GM23338 (cell line): ENCODE measurements at regions not wholly inside any gene's neighbourhood (a gene's known extent, or its start where the extent isn't known, plus 50 kb on each side); places are given as distances from the start of the nearest gene placed in this dataset.

Source experiments
- ATAC-seq: fragments of 200-7000 bp; cut with Tn5 transposase; 3 replicates; pipeline ENCODE4 v1.9.1; 2020
- DNase-seq: peaks from one replicate; pipeline ENCODE4 v3.0.0-alpha.2; 2015; ENCODE audit warnings: low spot score
- H2AFZ ChIP-seq: fragments of 200-600 bp; sonication (generic); 2 replicates; pipeline ENCODE4 v1.8.0; 2016; ENCODE audit warnings: antibody characterized with exemption, mild to moderate bottlenecking, moderate library complexity
- H3F3A ChIP-seq: fragments of 200-600 bp; sonication (generic); replicated peaks from 2 replicates; pipeline ENCODE4 v1.8.0; 2017; ENCODE audit warnings: antibody characterized with exemption, mixed run types, low read depth
- H3K27ac ChIP-seq: fragments of 200-600 bp; sonication (generic); 2 replicates; pipeline ENCODE4 v1.6.1; 2016; ENCODE audit warnings: low read depth
- H3K27me3 ChIP-seq: fragments of 200-600 bp; sonication (generic); 2 replicates; pipeline ENCODE4 v1.8.0; 2016; ENCODE audit warnings: mild to moderate bottlenecking, mixed run types, moderate library complexity; ENCODE audit not compliant: insufficient read depth
- H3K36me3 ChIP-seq: fragments of 200-600 bp; sonication (generic); 2 replicates; pipeline ENCODE4 v1.8.0; 2016; ENCODE audit warnings: mild to moderate bottlenecking; ENCODE audit not compliant: insufficient read depth
- H3K4me1 ChIP-seq: fragments of 200-600 bp; sonication (generic); 2 replicates; pipeline ENCODE4 v1.8.0; 2016; ENCODE audit warnings: mild to moderate bottlenecking, moderate library complexity; ENCODE audit not compliant: insufficient read depth
- H3K4me2 ChIP-seq: fragments of 200-600 bp; sonication (generic); 2 replicates; pipeline ENCODE4 v1.7.1; 2017; ENCODE audit warnings: mixed run types
- H3K4me3 ChIP-seq: fragments of 200-600 bp; sonication (generic); 2 replicates; pipeline ENCODE4 v1.6.1; 2016; ENCODE audit warnings: mixed run types
- H3K79me2 ChIP-seq: fragments of 200-600 bp; sonication (generic); replicated peaks from 2 replicates; pipeline ENCODE4 v1.8.0; 2017; ENCODE audit warnings: mild to moderate bottlenecking; ENCODE audit not compliant: insufficient read depth
- H3K9me2 ChIP-seq: fragments of 200-600 bp; sonication (generic); 2 replicates; pipeline ENCODE4 v1.8.0; 2017; ENCODE audit not compliant: insufficient read depth
- H4K20me1 ChIP-seq: fragments of 200-600 bp; sonication (generic); replicated peaks from 2 replicates; pipeline ENCODE4 v1.8.0; 2017; ENCODE audit warnings: mild to moderate bottlenecking; ENCODE audit not compliant: insufficient read depth
- H3K27ac Mint-ChIP-seq: 2 replicates; pipeline ENCODE4 v1.8.0; 2020; ENCODE audit warnings: inconsistent platforms, mild to moderate bottlenecking, moderate library complexity, mixed read lengths
- H3K27me3 Mint-ChIP-seq: 3 replicates; pipeline ENCODE4 v1.8.0; 2022; ENCODE audit warnings: low read depth, mild to moderate bottlenecking, moderate library complexity, mixed read lengths, inconsistent platforms; ENCODE audit not compliant: insufficient read depth, poor library complexity
- H3K36me3 Mint-ChIP-seq: 3 replicates; pipeline ENCODE4 v1.8.0; 2021; ENCODE audit warnings: low read depth, mild to moderate bottlenecking, inconsistent platforms, moderate library complexity, mixed read lengths
- H3K4me1 Mint-ChIP-seq: 3 replicates; pipeline ENCODE4 v1.8.0; 2020; ENCODE audit warnings: mild to moderate bottlenecking, inconsistent platforms, mixed read lengths
- H3K4me3 Mint-ChIP-seq: 3 replicates; pipeline ENCODE4 v1.8.0; 2021; ENCODE audit warnings: moderate library complexity, mild to moderate bottlenecking, inconsistent platforms, mixed read lengths
- H3K9me3 Mint-ChIP-seq: 3 replicates; pipeline ENCODE4 v1.8.0; 2020; ENCODE audit warnings: moderate library complexity, mild to moderate bottlenecking, inconsistent platforms, mixed read lengths
- CREB1 ChIP-seq: fragments of 250-450 bp; sonication (Bioruptor Pico); IDR thresholded peaks from 2 replicates; pipeline ENCODE4 v1.5.0; 2020; ENCODE audit warnings: low read depth, mild to moderate bottlenecking, moderate library complexity
- EZH2 ChIP-seq: fragments of 200-600 bp; sonication (generic); IDR thresholded peaks from one replicate; pipeline ENCODE4 v1.8.0; 2017; ENCODE audit warnings: antibody characterized with exemption, mild to moderate bottlenecking, low read depth; ENCODE audit not compliant: unreplicated experiment
- EZH2phosphoT487 ChIP-seq: fragments of 200-600 bp; sonication (generic); IDR thresholded peaks from one replicate; pipeline ENCODE4 v1.8.1; 2018; ENCODE audit warnings: antibody characterized with exemption; ENCODE audit not compliant: unreplicated experiment
- JUNB ChIP-seq: IDR thresholded peaks from one replicate; pipeline ENCODE4 v1.6.1; 2016; ENCODE audit warnings: antibody characterized with exemption; ENCODE audit not compliant: unreplicated experiment
- NANOG ChIP-seq: IDR thresholded peaks from 2 replicates; pipeline ENCODE4 v1.6.1; 2016; ENCODE audit warnings: antibody characterized with exemption, borderline replicate concordance
- POLR2AphosphoS5 ChIP-seq: IDR thresholded peaks from 2 replicates; pipeline ENCODE4 v1.6.1; 2016; ENCODE audit warnings: antibody characterized with exemption, low read depth
- STAT1 ChIP-seq: IDR thresholded peaks from one replicate; pipeline ENCODE4 v1.6.1; 2016; ENCODE audit warnings: antibody characterized with exemption; ENCODE audit not compliant: unreplicated experiment
- ZNF114 ChIP-seq: fragments of 250-450 bp; sonication (Bioruptor Pico); IDR thresholded peaks from 2 replicates; pipeline ENCODE4 v1.5.0; 2020; ENCODE audit warnings: mild to moderate bottlenecking, moderate library complexity
- ZNF331 ChIP-seq: fragments of 250-450 bp; sonication (Bioruptor Pico); IDR thresholded peaks from 2 replicates; pipeline ENCODE4 v1.5.0; 2020; ENCODE audit warnings: low read depth, mild to moderate bottlenecking, moderate library complexity
- TF ChIP-seq, protein P1 (sequence below), 2 experiments: fragments of 200-600 bp in 1 of 2; sonication (generic) in 1 of 2; conservative IDR thresholded peaks; 2 replicates each; pipeline versions ENCODE4 v1.5.1 to v1.6.1; 2016 to 2017; ENCODE audit warnings: antibody characterized with exemption in 2 of 2, low read depth in 2 of 2, mild to moderate bottlenecking in 2 of 2, moderate library complexity in 1 of 2
- TF ChIP-seq, protein P2 (sequence below): IDR thresholded peaks from 2 replicates; pipeline ENCODE4 v1.6.1; 2016; ENCODE audit warnings: antibody characterized with exemption
- TF ChIP-seq, protein P3 (sequence below): fragments of 250-450 bp; sonication (Bioruptor Pico); IDR thresholded peaks from 2 replicates; pipeline ENCODE4 v1.5.0; 2020; ENCODE audit warnings: mild to moderate bottlenecking, moderate library complexity
- TF ChIP-seq, protein P4 (sequence below): IDR thresholded peaks from one replicate; pipeline ENCODE4 v1.6.1; 2018; ENCODE audit warnings: antibody characterized with exemption; ENCODE audit not compliant: unreplicated experiment

DNA sequence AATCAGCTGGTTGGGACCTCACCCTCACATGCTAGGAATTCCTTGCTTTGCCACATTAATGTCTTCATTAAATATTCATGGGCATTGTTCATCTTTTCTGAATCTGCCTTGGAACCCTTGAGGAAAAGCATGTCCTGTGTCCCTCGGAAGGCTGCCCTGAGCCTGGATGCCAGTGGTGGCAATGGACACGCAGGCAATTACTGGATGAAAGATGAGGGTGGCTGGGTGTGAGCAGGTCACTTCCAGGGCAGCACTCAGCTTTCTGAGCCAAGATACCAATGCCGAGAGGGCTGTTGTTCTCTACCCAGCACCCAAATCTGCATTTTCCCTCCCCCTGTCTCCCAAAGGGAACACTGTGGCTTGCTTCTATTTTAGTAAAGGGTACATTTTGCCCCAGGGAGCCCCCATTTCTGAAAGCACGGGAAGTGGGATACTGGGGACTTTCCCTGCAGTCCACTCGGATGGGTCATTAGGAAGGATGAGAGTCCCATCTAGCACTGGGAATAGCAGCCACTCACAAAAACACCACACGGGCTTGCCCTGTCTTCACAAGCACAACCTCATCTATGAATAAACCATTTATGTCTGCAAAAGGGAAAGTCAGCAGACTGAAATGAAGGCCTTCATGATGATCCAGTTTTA lies 234.8 kb downstream of the SOX11 start:
- H3K4me2 ChIP-seq, result no peak overlapping the region
- no peaks in the 10 kb centered on the region for H3K9me2 ChIP-seq
- H3K9me3 Mint-ChIP-seq, result peaks cover 39% of the 10 kb centered on the region
- peaks cover 4% of the 10 kb centered on the region; the same call in 1 of the 2 replicates for H3K4me1 ChIP-seq
- no peak overlapping the region for H2AFZ ChIP-seq
- DNase-seq, result no peak
- H3K27ac ChIP-seq, result no peak overlapping the region
- H3K36me3 ChIP-seq, result no peaks in the 10 kb centered on the region
- no peaks in the 10 kb centered on the region for H3K27me3 Mint-ChIP-seq
- no peaks in the 10 kb centered on the region for H3F3A ChIP-seq
- H3K4me1 Mint-ChIP-seq, result peaks cover 4% of the 10 kb centered on the region; the same call in 2 of the 3 replicates
- H3K4me3 ChIP-seq, result no peak overlapping the region
- no peaks in the 10 kb centered on the region for H4K20me1 ChIP-seq
- H3K4me3 Mint-ChIP-seq, result no peak overlapping the region
- no peaks in the 10 kb centered on the region for H3K27me3 ChIP-seq
- H3K36me3 Mint-ChIP-seq, result peaks cover 4% of the 10 kb centered on the region; the same call in 2 of the 3 replicates
- TF ChIP-seq, protein P1, sequence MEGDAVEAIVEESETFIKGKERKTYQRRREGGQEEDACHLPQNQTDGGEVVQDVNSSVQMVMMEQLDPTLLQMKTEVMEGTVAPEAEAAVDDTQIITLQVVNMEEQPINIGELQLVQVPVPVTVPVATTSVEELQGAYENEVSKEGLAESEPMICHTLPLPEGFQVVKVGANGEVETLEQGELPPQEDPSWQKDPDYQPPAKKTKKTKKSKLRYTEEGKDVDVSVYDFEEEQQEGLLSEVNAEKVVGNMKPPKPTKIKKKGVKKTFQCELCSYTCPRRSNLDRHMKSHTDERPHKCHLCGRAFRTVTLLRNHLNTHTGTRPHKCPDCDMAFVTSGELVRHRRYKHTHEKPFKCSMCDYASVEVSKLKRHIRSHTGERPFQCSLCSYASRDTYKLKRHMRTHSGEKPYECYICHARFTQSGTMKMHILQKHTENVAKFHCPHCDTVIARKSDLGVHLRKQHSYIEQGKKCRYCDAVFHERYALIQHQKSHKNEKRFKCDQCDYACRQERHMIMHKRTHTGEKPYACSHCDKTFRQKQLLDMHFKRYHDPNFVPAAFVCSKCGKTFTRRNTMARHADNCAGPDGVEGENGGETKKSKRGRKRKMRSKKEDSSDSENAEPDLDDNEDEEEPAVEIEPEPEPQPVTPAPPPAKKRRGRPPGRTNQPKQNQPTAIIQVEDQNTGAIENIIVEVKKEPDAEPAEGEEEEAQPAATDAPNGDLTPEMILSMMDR (conservative IDR thresholded peaks at IDR 0.05; ENCODE audit: low read depth in 2 of 2), result no peak
- TF ChIP-seq ZNF331 (CRISPR knock-in tag), result no peak
- TF ChIP-seq POLR2AphosphoS5, result no peak
- TF ChIP-seq, protein P2, sequence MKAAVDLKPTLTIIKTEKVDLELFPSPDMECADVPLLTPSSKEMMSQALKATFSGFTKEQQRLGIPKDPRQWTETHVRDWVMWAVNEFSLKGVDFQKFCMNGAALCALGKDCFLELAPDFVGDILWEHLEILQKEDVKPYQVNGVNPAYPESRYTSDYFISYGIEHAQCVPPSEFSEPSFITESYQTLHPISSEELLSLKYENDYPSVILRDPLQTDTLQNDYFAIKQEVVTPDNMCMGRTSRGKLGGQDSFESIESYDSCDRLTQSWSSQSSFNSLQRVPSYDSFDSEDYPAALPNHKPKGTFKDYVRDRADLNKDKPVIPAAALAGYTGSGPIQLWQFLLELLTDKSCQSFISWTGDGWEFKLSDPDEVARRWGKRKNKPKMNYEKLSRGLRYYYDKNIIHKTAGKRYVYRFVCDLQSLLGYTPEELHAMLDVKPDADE, result no peak
- TF ChIP-seq, protein P3, sequence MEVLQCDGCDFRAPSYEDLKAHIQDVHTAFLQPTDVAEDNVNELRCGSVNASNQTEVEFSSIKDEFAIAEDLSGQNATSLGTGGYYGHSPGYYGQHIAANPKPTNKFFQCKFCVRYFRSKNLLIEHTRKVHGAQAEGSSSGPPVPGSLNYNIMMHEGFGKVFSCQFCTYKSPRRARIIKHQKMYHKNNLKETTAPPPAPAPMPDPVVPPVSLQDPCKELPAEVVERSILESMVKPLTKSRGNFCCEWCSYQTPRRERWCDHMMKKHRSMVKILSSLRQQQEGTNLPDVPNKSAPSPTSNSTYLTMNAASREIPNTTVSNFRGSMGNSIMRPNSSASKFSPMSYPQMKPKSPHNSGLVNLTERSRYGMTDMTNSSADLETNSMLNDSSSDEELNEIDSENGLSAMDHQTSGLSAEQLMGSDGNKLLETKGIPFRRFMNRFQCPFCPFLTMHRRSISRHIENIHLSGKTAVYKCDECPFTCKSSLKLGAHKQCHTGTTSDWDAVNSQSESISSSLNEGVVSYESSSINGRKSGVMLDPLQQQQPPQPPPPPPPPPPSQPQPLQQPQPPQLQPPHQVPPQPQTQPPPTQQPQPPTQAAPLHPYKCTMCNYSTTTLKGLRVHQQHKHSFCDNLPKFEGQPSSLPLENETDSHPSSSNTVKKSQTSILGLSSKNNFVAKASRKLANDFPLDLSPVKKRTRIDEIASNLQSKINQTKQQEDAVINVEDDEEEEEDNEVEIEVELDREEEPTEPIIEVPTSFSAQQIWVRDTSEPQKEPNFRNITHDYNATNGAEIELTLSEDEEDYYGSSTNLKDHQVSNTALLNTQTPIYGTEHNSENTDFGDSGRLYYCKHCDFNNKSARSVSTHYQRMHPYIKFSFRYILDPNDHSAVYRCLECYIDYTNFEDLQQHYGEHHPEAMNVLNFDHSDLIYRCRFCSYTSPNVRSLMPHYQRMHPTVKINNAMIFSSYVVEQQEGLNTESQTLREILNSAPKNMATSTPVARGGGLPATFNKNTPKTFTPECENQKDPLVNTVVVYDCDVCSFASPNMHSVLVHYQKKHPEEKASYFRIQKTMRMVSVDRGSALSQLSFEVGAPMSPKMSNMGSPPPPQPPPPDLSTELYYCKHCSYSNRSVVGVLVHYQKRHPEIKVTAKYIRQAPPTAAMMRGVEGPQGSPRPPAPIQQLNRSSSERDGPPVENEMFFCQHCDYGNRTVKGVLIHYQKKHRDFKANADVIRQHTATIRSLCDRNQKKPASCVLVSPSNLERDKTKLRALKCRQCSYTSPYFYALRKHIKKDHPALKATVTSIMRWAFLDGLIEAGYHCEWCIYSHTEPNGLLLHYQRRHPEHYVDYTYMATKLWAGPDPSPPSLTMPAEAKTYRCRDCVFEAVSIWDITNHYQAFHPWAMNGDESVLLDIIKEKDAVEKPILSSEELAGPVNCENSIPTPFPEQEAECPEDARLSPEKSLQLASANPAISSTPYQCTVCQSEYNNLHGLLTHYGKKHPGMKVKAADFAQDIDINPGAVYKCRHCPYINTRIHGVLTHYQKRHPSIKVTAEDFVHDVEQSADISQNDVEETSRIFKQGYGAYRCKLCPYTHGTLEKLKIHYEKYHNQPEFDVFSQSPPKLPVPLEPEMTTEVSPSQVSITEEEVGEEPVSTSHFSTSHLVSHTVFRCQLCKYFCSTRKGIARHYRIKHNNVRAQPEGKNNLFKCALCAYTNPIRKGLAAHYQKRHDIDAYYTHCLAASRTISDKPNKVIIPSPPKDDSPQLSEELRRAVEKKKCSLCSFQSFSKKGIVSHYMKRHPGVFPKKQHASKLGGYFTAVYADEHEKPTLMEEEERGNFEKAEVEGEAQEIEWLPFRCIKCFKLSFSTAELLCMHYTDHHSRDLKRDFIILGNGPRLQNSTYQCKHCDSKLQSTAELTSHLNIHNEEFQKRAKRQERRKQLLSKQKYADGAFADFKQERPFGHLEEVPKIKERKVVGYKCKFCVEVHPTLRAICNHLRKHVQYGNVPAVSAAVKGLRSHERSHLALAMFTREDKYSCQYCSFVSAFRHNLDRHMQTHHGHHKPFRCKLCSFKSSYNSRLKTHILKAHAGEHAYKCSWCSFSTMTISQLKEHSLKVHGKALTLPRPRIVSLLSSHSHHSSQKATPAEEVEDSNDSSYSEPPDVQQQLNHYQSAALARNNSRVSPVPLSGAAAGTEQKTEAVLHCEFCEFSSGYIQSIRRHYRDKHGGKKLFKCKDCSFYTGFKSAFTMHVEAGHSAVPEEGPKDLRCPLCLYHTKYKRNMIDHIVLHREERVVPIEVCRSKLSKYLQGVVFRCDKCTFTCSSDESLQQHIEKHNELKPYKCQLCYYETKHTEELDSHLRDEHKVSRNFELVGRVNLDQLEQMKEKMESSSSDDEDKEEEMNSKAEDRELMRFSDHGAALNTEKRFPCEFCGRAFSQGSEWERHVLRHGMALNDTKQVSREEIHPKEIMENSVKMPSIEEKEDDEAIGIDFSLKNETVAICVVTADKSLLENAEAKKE (CRISPR knock-in tag), result no peak
- TF ChIP-seq CREB1 (CRISPR knock-in tag), result no peak
- no peak for TF ChIP-seq ZNF114
- no peak for TF ChIP-seq JUNB
- TF ChIP-seq STAT1, result no peak
- no peak for TF ChIP-seq EZH2
- TF ChIP-seq NANOG, result no peak
- TF ChIP-seq EZH2phosphoT487, result no peak
- TF ChIP-seq, protein P4, sequence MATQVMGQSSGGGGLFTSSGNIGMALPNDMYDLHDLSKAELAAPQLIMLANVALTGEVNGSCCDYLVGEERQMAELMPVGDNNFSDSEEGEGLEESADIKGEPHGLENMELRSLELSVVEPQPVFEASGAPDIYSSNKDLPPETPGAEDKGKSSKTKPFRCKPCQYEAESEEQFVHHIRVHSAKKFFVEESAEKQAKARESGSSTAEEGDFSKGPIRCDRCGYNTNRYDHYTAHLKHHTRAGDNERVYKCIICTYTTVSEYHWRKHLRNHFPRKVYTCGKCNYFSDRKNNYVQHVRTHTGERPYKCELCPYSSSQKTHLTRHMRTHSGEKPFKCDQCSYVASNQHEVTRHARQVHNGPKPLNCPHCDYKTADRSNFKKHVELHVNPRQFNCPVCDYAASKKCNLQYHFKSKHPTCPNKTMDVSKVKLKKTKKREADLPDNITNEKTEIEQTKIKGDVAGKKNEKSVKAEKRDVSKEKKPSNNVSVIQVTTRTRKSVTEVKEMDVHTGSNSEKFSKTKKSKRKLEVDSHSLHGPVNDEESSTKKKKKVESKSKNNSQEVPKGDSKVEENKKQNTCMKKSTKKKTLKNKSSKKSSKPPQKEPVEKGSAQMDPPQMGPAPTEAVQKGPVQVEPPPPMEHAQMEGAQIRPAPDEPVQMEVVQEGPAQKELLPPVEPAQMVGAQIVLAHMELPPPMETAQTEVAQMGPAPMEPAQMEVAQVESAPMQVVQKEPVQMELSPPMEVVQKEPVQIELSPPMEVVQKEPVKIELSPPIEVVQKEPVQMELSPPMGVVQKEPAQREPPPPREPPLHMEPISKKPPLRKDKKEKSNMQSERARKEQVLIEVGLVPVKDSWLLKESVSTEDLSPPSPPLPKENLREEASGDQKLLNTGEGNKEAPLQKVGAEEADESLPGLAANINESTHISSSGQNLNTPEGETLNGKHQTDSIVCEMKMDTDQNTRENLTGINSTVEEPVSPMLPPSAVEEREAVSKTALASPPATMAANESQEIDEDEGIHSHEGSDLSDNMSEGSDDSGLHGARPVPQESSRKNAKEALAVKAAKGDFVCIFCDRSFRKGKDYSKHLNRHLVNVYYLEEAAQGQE, result no peak
- H3K79me2 ChIP-seq, result no peaks in the 10 kb centered on the region
- no peak; the same call in 2 of the 3 replicates for ATAC-seq
- H3K27ac Mint-ChIP-seq, result no peak overlapping the region
